GM12892 (cell line): ENCODE measurements at regions not wholly inside any gene's neighbourhood (a gene's known extent, or its start where the extent isn't known, plus 50 kb on each side); places are given as distances from the start of the nearest gene placed in this dataset.

Experiments
- DNase-seq: peaks from one replicate; pipeline ENCODE4 v3.0.0; 2011; ENCODE audit not compliant: insufficient read length
- FAIRE-seq: peaks from 2 replicates; lab custom pipeline; 2011; peaks lifted over from hg19 to GRCh38; lab: Jason Lieb, UNC
- POLR2A ChIP-seq: IDR thresholded peaks from 2 replicates; pipeline ENCODE4 v1.6.1; 2011; ENCODE audit warnings: low read depth, low read length, control low read depth
- POLR2AphosphoS5 ChIP-seq: IDR thresholded peaks from 2 replicates; pipeline ENCODE4 v1.6.1; 2011; ENCODE audit warnings: low read depth, low read length, control low read depth
- TAF1 ChIP-seq: IDR thresholded peaks from 2 replicates; pipeline ENCODE4 v1.6.1; 2011; ENCODE audit warnings: low read depth, mild to moderate bottlenecking, control low read depth, low read length, borderline replicate concordance

- TF ChIP-seq TAF1 (no peak), POLR2A (no peak), POLR2AphosphoS5 (no peak)
- FAIRE-seq (no peak), DNase-seq (no peak)
Observed at GRCh38 chr19:30679153-30679702, 307.0 kb downstream of the ZNF536 start.

- TF ChIP-seq POLR2AphosphoS5 (no peak), TAF1 (no peak), POLR2A (no peak)
- DNase-seq (no peak), FAIRE-seq (no peak)
Observed at GRCh38 chr19:30678168-30678567, 306.0 kb downstream of the ZNF536 start.

- DNase-seq (no peak), FAIRE-seq (no peak)
- TF ChIP-seq POLR2AphosphoS5 (no peak), POLR2A (no peak), TAF1 (no peak)
Observed at GRCh38 chr19:30677702-30678101, 305.5 kb downstream of the ZNF536 start.

- no peak for TF ChIP-seq POLR2AphosphoS5
- FAIRE-seq (no peak), DNase-seq (no peak)
Observed at GRCh38 chr19:30676990-30677679, 305.0 kb downstream of the ZNF536 start.

- no peak for FAIRE-seq
- no peak for DNase-seq
- TF ChIP-seq POLR2A (no peak), TAF1 (no peak), POLR2AphosphoS5 (no peak)
Observed at GRCh38 chr19:30675086-30675485, 302.9 kb downstream of the ZNF536 start.

GRCh38 chr19:30674656-30675055, 302.5 kb downstream of the ZNF536 start:
- TF ChIP-seq POLR2AphosphoS5 (no peak), TAF1 (no peak), POLR2A (no peak)
- FAIRE-seq: no peak
- DNase-seq: no peak

GRCh38 chr19:30673336-30673735, 301.2 kb downstream of the ZNF536 start:
- no peak for TF ChIP-seq POLR2A
- no peak for TF ChIP-seq TAF1
- TF ChIP-seq POLR2AphosphoS5: no peak
- FAIRE-seq (no peak), DNase-seq (no peak)

- TF ChIP-seq POLR2AphosphoS5 (no peak), POLR2A (no peak), TAF1 (no peak)
- no peak for FAIRE-seq
- no peak for DNase-seq
Observed at GRCh38 chr19:30672926-30673325, 300.7 kb downstream of the ZNF536 start.

GRCh38 chr19:30671622-30672051, 299.5 kb downstream of the ZNF536 start:
- DNase-seq (no peak), FAIRE-seq (no peak)
- TF ChIP-seq POLR2A: no peak
- TF ChIP-seq TAF1: no peak
- TF ChIP-seq POLR2AphosphoS5: no peak

- FAIRE-seq (no peak), DNase-seq (no peak)
- no peak for TF ChIP-seq POLR2AphosphoS5
- no peak for TF ChIP-seq POLR2A
- TF ChIP-seq TAF1: no peak
Observed at GRCh38 chr19:30671367-30671619, 299.1 kb downstream of the ZNF536 start.

GRCh38 chr19:30670562-30671366, 298.6 kb downstream of the ZNF536 start:
- FAIRE-seq (no peak), DNase-seq (no peak)
- TF ChIP-seq TAF1: no peak
- TF ChIP-seq POLR2A: no peak
- TF ChIP-seq POLR2AphosphoS5: no peak

- DNase-seq: no peak
- FAIRE-seq: no peak
- TF ChIP-seq POLR2AphosphoS5 (no peak), TAF1 (no peak), POLR2A (no peak)
Observed at GRCh38 chr19:30670011-30670329, 297.8 kb downstream of the ZNF536 start.
